NCI-H1048 (cell line): ENCODE measurements at regions not wholly inside any gene's neighbourhood (a gene's known extent, or its start where the extent isn't known, plus 50 kb on each side); places are given as distances from the start of the nearest gene placed in this dataset.

Source experiments
- DNase-seq: peaks from one replicate; lab custom pipeline; 2025; lab: John Stamatoyannopoulos, UW

DNA sequence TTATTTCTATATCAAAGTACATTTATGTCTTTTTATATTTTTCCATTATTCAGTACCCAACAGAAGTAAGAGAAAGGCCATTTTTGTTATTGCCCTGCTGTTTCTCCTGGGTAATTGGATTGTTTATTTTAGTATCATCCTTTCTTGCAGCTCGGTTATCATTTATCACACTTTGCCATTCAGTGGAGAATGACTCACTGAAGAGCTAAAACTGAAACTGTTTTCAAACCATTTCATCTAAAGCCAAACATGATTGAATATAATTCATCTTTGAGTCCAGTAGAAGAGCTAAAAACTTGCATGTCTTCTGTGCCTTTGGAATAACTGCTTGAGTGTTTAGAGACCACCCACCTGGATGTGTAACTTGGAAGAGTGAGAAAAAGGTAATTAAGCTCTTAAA is 139.5 kb upstream of the PRDM9 start:
- DNase-seq = no peak

DNA sequence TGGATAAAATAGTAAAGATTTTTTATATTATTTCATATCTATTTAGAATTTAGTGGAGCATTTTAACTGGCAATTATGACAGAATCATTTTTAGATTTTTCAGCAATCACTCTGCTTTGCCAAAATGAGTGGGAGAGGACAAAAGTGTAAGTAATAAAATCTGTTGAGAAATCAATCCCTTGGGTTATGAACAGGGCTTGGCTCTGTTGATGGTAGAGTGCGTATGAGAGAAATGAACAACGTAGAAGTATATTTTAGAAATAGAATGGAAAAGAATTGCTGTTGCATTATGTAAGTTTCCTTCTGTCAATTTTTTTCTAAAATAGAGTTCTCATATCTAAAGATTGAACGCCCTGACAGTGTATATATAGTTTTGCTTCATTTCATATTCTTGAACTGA is 154.1 kb upstream of the PRDM9 start:
- no peak for DNase-seq

DNA sequence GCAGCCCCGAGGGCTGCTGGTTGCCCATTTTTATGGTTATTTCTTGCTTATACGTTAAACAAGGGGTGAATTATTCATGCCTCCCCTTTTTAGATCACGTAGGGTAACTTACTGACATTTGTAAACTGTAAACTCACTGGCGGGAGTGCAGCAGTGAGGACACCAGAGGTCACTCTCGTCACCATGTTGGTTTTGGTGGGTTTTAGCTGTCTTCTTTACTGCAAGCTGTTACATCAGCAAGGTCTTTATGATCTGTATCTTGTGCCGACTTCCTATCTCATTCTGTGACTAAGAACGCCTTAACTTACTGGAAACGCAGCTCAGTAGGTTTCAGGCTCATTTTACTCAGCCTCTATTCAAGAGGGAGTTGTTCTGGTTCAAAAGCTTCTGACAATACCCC is 155.0 kb upstream of the PRDM9 start:
- no peak for DNase-seq

DNA sequence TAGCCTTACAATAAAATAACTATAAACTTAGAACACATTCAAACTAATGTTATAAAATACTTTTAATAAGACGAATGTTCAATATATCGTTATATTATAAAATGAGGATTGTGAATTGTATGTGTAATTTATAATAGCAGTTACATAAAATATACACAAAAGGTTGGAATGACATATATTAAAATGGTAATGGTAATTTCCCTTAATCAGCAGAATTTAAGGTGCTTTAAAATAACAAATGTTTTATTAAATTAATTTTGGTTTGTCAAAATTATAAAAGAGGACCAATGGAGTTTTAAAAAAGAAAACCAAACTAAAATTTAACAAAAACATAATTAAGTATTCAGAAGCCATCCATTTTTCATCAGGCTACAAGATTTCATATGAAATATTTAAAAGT is 164.3 kb upstream of the PRDM9 start:
- no peak for DNase-seq

GRCh38 chr5:23332650-23333251 is 174.7 kb upstream of the PRDM9 start:
- DNase-seq = no peak

GRCh38 chr5:23330726-23331125 is 176.7 kb upstream of the PRDM9 start:
- no peak for DNase-seq

DNA sequence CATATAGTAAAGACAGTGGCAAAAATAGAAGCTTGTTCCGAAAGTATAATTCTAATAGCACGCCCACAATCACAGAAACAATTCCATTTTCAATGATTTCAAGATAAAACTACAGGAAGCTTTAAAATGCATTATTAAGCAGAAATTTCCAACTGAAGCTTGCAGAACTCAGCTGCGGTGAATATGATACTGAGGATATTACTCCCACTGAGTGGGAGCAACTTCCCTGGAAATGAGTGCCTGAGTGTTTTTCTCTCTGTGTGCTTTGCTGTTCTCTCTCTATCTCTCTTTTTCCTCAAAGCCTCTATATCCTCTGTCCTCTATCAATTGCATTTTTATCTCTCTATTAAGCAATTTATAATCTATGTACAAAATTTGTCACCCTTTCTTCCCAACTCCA is 187.5 kb upstream of the PRDM9 start:
- no peak for DNase-seq

DNA sequence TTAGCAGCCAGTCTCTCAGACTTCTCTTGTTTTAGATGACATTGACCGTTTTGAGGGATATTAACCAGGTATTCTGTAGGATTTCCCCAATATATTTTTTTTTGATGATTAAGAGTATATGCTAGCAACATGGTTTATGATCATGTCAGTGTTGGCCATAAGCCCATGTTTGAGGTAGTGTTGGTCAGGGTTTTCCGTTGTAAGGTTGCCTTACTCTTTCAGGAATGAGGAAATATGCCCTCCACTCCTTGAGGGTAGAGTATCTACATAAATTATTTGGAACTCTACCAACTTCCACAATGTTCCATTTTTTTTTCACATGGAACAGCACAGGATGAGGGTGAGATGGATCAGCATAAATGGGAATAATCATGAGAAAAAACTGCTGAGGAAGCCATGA is 188.4 kb upstream of the PRDM9 start:
- DNase-seq = no peak

GRCh38 chr5:23318166-23318565 is 189.2 kb upstream of the PRDM9 start:
- no peak for DNase-seq

- DNase-seq = no peak
Observed at GRCh38 chr5:23316060-23316591, 191.3 kb upstream of the PRDM9 start.

- DNase-seq = no peak
Observed at GRCh38 chr5:23314827-23315226, 192.6 kb upstream of the PRDM9 start.

GRCh38 chr5:23305055-23305454 is 202.4 kb upstream of the PRDM9 start:
- DNase-seq = no peak

DNA sequence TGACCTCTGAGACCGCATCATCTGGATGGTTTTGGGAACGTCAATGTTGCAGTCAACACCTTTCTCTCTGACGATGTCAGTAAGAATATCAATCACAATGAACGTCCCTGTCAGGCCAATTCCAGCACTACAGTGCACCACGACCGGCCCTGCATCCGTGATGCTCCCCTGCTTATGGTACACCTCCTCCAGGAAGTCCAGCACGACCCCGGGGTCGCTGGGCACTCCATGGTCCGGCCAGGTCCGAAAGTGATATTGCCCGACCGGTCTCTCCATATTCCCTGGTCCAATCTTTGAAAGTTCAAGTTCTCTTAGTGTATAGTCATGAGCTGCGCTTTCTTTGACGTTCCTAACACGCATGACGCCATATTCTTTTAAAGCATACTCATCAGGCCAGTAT is 203.6 kb upstream of the PRDM9 start:
- no peak for DNase-seq

- no peak for DNase-seq
Observed at GRCh38 chr5:23303435-23303834, 204.0 kb upstream of the PRDM9 start.

- no peak for DNase-seq
Observed at GRCh38 chr5:23302438-23302837, 205.0 kb upstream of the PRDM9 start.

- DNase-seq = no peak
Observed at GRCh38 chr5:23289162-23289561, 218.2 kb upstream of the PRDM9 start.

DNA sequence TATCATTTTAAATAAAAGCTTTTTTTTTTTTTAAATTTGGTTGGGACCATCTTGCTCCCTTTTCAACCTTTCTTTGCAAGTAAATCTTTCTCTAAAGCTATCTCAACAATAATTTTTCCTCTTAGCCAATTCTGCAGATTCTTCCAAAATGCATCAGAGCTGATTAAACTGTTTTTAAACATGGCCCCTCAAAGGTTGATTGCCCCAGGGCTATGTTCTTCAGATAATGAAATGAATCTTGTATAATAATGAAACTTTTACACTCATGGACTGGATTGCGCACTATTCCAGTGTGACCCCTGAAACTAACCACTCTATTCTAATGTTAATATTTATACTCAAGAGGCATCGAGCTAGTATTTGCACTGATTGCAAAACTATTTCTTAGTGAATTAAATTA is 222.8 kb upstream of the PRDM9 start:
- DNase-seq = no peak

- DNase-seq = no peak
Observed at GRCh38 chr5:23274171-23274570, 233.2 kb upstream of the PRDM9 start.

DNA sequence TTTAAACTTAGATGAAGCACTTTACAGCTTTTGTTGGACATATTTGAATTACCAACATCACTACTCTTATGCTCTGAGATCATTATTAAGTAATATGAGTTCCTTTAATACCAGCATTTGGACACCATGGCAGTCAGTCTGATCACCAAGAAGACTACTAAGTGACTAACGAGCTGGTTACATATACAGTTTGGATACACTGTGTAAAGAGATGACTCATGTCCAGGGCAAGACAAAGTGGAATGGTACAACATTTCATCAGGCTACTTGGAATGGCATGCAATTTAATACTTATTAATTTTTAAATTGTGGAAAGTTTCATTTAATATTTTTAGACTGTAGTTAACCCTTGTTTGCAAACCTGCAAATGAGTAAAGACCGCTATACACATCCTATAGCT is 237.4 kb upstream of the PRDM9 start:
- DNase-seq = no peak

- DNase-seq = no peak
Observed at GRCh38 chr5:23268136-23268535, 239.3 kb upstream of the PRDM9 start.

- DNase-seq = no peak
Observed at GRCh38 chr5:23260621-23261020, 246.8 kb upstream of the PRDM9 start.

DNA sequence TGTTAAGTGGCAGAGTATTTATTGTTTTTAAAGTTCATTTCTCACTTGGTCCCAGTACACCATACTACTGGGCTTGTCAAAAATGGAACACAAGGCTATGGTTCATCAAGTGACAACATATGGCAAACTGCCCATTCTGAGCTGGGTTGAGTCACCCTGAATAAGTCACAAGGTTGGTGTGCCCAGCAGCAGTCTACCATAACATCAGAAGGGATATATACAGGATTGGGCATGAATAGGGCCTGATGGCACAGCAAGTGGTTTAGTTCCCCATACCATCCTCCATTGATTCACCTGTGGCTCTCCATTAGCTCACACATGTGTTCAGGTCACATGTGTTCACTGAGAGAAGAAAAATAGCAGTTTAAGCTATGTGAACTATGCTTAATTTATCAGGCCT is 249.8 kb upstream of the PRDM9 start:
- no peak for DNase-seq

DNA sequence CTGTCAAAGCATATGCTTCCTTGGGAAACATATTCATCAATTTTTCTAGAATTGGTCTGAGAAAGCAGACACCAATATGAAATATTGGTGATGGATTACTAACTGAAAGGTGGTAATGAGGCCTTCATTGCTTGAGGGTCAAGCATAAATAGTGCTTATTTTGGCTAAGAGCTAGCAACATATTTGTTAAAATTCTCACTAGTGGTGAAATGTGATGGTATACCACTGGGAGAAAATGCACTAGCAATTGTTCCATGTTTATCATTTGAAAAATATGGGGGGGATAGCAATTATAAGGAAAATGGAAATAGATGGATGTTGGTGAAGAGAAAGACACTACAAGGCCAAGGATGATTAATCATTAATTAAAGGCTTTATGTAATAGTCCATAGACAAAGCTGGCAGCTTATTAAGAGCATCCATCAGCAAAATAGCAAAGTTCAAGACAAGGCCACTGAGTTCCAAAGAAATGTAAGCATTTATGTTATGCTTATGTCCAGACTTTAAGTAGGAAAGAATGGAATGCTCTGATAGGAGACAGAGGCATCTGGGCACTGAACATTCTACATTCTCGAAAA is 253.7 kb upstream of the PRDM9 start:
- DNase-seq = no peak

GRCh38 chr5:23242891-23243290 is 264.5 kb upstream of the PRDM9 start:
- DNase-seq = no peak
